ENCODE measurements at regions not wholly inside any gene's neighbourhood (a gene's known extent, or its start where the extent isn't known, plus 50 kb on each side); places are given as distances from the start of the nearest gene placed in this dataset.

GRCh38 chr4:66956852-66957251 is 588.5 kb downstream of the CENPC start:
- Histone ChIP-seq H3K4me2 (ENCODE audit: low read depth, low read length, poor library complexity, severe bottlenecking) (no peak overlapping the region), H3K9me2 (replicated peaks; ENCODE audit: insufficient read depth, low read length) (no peaks in the 10 kb centered on the region), H3K79me2 (ENCODE audit: insufficient read depth, low read length) (no peaks in the 10 kb centered on the region), H3K9me3 (ENCODE audit: insufficient read depth, low read length) (no peaks in the 10 kb centered on the region), H3K27me3 (ENCODE audit: low read length) (no peaks in the 10 kb centered on the region), H4K20me1 (ENCODE audit: low read depth, low read length) (no peaks in the 10 kb centered on the region), H3F3A (ENCODE audit: insufficient read depth) (no peaks in the 10 kb centered on the region), H2AFZ (ENCODE audit: low read depth, low read length, severe bottlenecking) (no peak overlapping the region), H3K27ac (ENCODE audit: low read depth, low read length) (no peak overlapping the region), H3K36me3 (ENCODE audit: low read length) (no peaks in the 10 kb centered on the region), H3K4me3 (ENCODE audit: insufficient read depth, low read length, poor library complexity, severe bottlenecking) (no peak overlapping the region), H3K9ac (ENCODE audit: low read length) (no peak overlapping the region)
- TF ChIP-seq CTCF (IDR thresholded peaks at IDR 0.05; ENCODE audit: insufficient read depth, low read length, poor library complexity, severe bottlenecking) (no peak), EZH2phosphoT487 (conservative IDR thresholded peaks at IDR 0.05; ENCODE audit: low read length) (no peak)

DNA sequence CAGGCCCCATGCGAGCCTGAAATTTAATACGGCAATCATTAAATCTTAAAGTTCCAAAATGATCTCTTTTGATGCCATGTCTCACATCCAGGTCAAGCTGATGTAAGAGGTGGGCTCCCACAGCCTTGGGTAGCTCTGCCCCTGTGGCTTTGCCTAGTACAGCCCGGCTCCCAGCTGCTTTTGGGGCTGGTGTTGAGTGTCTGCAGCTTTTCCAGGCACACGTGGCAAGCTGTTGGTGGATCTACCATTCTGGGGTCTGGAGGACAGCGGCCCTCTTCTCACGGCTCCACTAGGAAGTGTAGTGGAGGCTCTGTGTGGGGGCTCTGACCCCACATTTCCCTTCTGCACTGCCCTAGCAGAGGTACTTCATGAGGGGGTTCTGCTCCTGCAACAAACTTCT is 588.9 kb downstream of the CENPC start:
- no peak overlapping the region for H2AFZ ChIP-seq (ENCODE audit: low read depth, low read length, severe bottlenecking)
- no peaks in the 10 kb centered on the region for H3K27me3 ChIP-seq (ENCODE audit: low read length)

DNA sequence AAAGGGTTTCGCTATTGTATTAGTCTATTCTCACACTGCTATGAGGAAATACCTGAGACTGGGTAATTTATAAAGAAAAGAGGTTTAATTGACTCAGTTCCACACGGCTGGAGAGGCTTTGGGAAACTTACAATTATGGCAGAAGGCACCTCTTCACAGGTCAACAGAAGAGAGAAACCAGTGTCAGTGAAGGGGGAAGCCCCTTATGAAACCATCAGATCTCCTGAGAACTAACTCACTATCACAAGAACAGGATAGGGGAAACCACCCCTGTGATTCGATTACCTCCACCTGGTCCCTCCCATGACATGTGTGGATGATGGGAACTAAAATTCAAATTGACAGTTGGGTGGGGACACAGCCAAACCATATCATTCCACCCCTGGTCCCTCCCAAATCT is 589.5 kb downstream of the CENPC start:
- Histone ChIP-seq H3K9me2 (replicated peaks; ENCODE audit: insufficient read depth, low read length) (no peaks in the 10 kb centered on the region), H3K9ac (ENCODE audit: low read length) (no peak overlapping the region), H4K20me1 (ENCODE audit: low read depth, low read length) (no peaks in the 10 kb centered on the region), H3K9me3 (ENCODE audit: insufficient read depth, low read length) (no peaks in the 10 kb centered on the region), H3K4me3 (ENCODE audit: insufficient read depth, low read length, poor library complexity, severe bottlenecking) (no peak overlapping the region), H2AFZ (ENCODE audit: low read depth, low read length, severe bottlenecking) (no peak overlapping the region), H3K36me3 (ENCODE audit: low read length) (no peaks in the 10 kb centered on the region), H3F3A (ENCODE audit: insufficient read depth) (no peaks in the 10 kb centered on the region), H3K79me2 (ENCODE audit: insufficient read depth, low read length) (no peaks in the 10 kb centered on the region), H3K4me2 (ENCODE audit: low read depth, low read length, poor library complexity, severe bottlenecking) (no peak overlapping the region), H3K27me3 (ENCODE audit: low read length) (no peaks in the 10 kb centered on the region), H3K27ac (ENCODE audit: low read depth, low read length) (no peak overlapping the region)
- TF ChIP-seq EZH2phosphoT487 (conservative IDR thresholded peaks at IDR 0.05; ENCODE audit: low read length) (no peak), CTCF (IDR thresholded peaks at IDR 0.05; ENCODE audit: insufficient read depth, low read length, poor library complexity, severe bottlenecking) (no peak)

More for the DNA sequence above, 588.9 kb downstream of the CENPC start:
- H3K4me3 ChIP-seq (ENCODE audit: insufficient read depth, low read length, poor library complexity, severe bottlenecking): no peak overlapping the region
- no peaks in the 10 kb centered on the region for H4K20me1 ChIP-seq (ENCODE audit: low read depth, low read length)
- H3K9me2 ChIP-seq (replicated peaks; ENCODE audit: insufficient read depth, low read length): no peaks in the 10 kb centered on the region
- TF ChIP-seq CTCF (IDR thresholded peaks at IDR 0.05; ENCODE audit: insufficient read depth, low read length, poor library complexity, severe bottlenecking) (no peak), EZH2phosphoT487 (conservative IDR thresholded peaks at IDR 0.05; ENCODE audit: low read length) (no peak)
- no peak overlapping the region for H3K9ac ChIP-seq (ENCODE audit: low read length)
- H3K36me3 ChIP-seq (ENCODE audit: low read length): no peaks in the 10 kb centered on the region
- H3K27ac ChIP-seq (ENCODE audit: low read depth, low read length): no peak overlapping the region
- no peaks in the 10 kb centered on the region for H3K79me2 ChIP-seq (ENCODE audit: insufficient read depth, low read length)
- H3F3A ChIP-seq (ENCODE audit: insufficient read depth): no peaks in the 10 kb centered on the region
- H3K4me2 ChIP-seq (ENCODE audit: low read depth, low read length, poor library complexity, severe bottlenecking): no peak overlapping the region
- H3K9me3 ChIP-seq (ENCODE audit: insufficient read depth, low read length): no peaks in the 10 kb centered on the region

Measured in SU-DHL-6 (cell line).